Keratinocyte (primary cell): ENCODE measurements at regions not wholly inside any gene's neighbourhood (a gene's known extent, or its start where the extent isn't known, plus 50 kb on each side); places are given as distances from the start of the nearest gene placed in this dataset.

Experiments
- DNase-seq: peaks from one replicate; pipeline ENCODE4 v3.0.0-alpha.2; 2011; ENCODE audit warnings: low read depth, missing footprints, low spot score
- FAIRE-seq: peaks from 2 replicates; lab custom pipeline; 2011; peaks lifted over from hg19 to GRCh38; lab: Jason Lieb, UNC
- H2AFZ ChIP-seq: 2 replicates; pipeline ENCODE4 v1.6.0; 2012; ENCODE audit warnings: low read length, control low read depth, inconsistent platforms; ENCODE audit not compliant: control insufficient read depth
- H3K27ac ChIP-seq: 2 replicates; pipeline ENCODE4 v1.5.1; 2011; ENCODE audit warnings: low read length; ENCODE audit not compliant: control insufficient read depth, insufficient read depth
- H3K27me3 ChIP-seq: 3 replicates; pipeline ENCODE4 v1.6.0; 2011; ENCODE audit warnings: low read length; ENCODE audit not compliant: control insufficient read depth, insufficient read depth; ENCODE audit errors: extremely low read depth
- H3K36me3 ChIP-seq, 2 experiments: 2 replicates in 1 of 2; 3 replicates in 1 of 2; pipeline ENCODE4 v1.5.1; 2011; ENCODE audit warnings: low read length in 2 of 2, mild to moderate bottlenecking in 1 of 2; ENCODE audit not compliant: control insufficient read depth in 2 of 2, insufficient read depth in 2 of 2; ENCODE audit errors: extremely low read depth in 1 of 2
- H3K4me1 ChIP-seq: 3 replicates; pipeline ENCODE4 v1.5.1; 2011; ENCODE audit warnings: low read length; ENCODE audit not compliant: control insufficient read depth, insufficient read depth; ENCODE audit errors: extremely low read depth
- H3K4me2 ChIP-seq: 3 replicates; pipeline ENCODE4 v1.6.0; 2011; ENCODE audit warnings: low read depth, low read length; ENCODE audit not compliant: control insufficient read depth, insufficient read depth; ENCODE audit errors: extremely low read depth
- H3K4me3 ChIP-seq, 3 experiments: fragments of 200-600 bp in 1 of 3; sonication (generic) in 1 of 3; 2 replicates in 2 of 3; 3 replicates in 1 of 3; pipeline ENCODE4 v1.5.1; 2011 to 2016; ENCODE audit warnings: low read length in 3 of 3, mild to moderate bottlenecking in 3 of 3, control low read depth in 2 of 3, inconsistent platforms in 1 of 3, low read depth in 1 of 3, mixed read lengths in 1 of 3, mixed run types in 1 of 3, moderate library complexity in 1 of 3; ENCODE audit not compliant: control insufficient read depth in 2 of 3, insufficient read depth in 2 of 3; ENCODE audit errors: extremely low read depth in 1 of 3
- H3K79me2 ChIP-seq: 2 replicates; pipeline ENCODE4 v1.6.0; 2012; ENCODE audit warnings: low read length; ENCODE audit not compliant: control insufficient read depth, insufficient read depth
- H3K9ac ChIP-seq: 3 replicates; pipeline ENCODE4 v1.6.0; 2011; ENCODE audit warnings: low read length; ENCODE audit not compliant: control insufficient read depth, insufficient read depth; ENCODE audit errors: extremely low read depth
- H3K9me1 ChIP-seq: 3 replicates; pipeline ENCODE4 v1.6.0; 2011; ENCODE audit warnings: low read length; ENCODE audit not compliant: control insufficient read depth, insufficient read depth; ENCODE audit errors: extremely low read depth
- H3K9me3 ChIP-seq: 2 replicates; pipeline ENCODE4 v1.5.1; 2012; ENCODE audit warnings: low read depth, low read length; ENCODE audit not compliant: control insufficient read depth
- H4K20me1 ChIP-seq: 3 replicates; pipeline ENCODE4 v1.6.0; 2011; ENCODE audit warnings: low read length; ENCODE audit not compliant: control insufficient read depth, insufficient read depth; ENCODE audit errors: extremely low read depth
- EZH2 ChIP-seq: IDR thresholded peaks from one replicate; pipeline ENCODE4 v1.6.1; 2012; ENCODE audit warnings: inconsistent platforms, mild to moderate bottlenecking, low read length, moderate library complexity
- dilution Hi-C: fragments of 300-500 bp; cut with MboI; formaldehyde crosslinking; loops from one replicate; pipeline ENCODE4 v1.7.0; 2020; ENCODE audit warnings: low sequenced_read_pairs; ENCODE audit not compliant: extremely low pct_ligation_motif_present
- TF ChIP-seq, protein P1 (sequence below), 3 experiments: IDR thresholded peaks in 1 of 3; conservative IDR thresholded peaks in 1 of 3; optimal IDR thresholded peaks in 1 of 3; 2 replicates in 2 of 3; 3 replicates in 1 of 3; pipeline versions ENCODE3 to v1.5.1; 2011; ENCODE audit warnings: low read length in 3 of 3, mild to moderate bottlenecking in 3 of 3, moderate library complexity in 2 of 3, control low read depth in 1 of 3, inconsistent platforms in 1 of 3; ENCODE audit not compliant: insufficient read depth in 2 of 3; ENCODE audit errors: extremely low read depth in 1 of 3

DNA sequence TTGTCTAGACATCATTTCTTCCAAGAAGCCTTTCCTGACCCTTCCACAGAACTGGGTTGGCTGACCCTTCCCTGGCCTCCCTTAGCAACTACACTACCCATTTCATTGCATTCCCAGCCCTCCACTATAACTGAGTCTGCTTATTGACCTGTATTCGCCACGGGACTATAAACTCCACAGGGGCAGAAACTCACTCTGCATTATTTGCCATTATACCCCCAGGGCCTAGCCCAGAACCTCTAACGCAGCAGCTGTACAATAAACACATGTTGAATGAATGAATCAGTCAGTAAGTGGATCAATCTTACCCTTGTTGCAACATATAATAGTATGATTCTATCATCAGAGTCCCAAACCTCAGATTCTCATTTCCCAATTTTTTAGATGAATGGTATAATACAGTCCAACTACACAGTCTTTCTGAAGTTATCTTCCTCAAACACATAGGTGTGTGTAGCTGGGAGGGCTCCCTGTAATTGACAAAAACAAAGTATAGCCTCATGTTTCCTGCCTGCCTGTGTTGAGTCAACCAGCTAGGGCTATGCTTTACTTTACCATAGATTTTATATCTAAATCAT is 209.3 kb downstream of the CHIC2 start:
- no peaks in the 10 kb centered on the region for H4K20me1 ChIP-seq
- H3K9me1 ChIP-seq: no peaks in the 10 kb centered on the region
- H3K79me2 ChIP-seq: no peaks in the 10 kb centered on the region
- no peak overlapping the region for H3K4me2 ChIP-seq
- no peaks in the 10 kb centered on the region for H3K9me3 ChIP-seq
- no peak for TF ChIP-seq EZH2
- TF ChIP-seq, protein P1, sequence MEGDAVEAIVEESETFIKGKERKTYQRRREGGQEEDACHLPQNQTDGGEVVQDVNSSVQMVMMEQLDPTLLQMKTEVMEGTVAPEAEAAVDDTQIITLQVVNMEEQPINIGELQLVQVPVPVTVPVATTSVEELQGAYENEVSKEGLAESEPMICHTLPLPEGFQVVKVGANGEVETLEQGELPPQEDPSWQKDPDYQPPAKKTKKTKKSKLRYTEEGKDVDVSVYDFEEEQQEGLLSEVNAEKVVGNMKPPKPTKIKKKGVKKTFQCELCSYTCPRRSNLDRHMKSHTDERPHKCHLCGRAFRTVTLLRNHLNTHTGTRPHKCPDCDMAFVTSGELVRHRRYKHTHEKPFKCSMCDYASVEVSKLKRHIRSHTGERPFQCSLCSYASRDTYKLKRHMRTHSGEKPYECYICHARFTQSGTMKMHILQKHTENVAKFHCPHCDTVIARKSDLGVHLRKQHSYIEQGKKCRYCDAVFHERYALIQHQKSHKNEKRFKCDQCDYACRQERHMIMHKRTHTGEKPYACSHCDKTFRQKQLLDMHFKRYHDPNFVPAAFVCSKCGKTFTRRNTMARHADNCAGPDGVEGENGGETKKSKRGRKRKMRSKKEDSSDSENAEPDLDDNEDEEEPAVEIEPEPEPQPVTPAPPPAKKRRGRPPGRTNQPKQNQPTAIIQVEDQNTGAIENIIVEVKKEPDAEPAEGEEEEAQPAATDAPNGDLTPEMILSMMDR (optimal IDR thresholded peaks at IDR 0.05 in 1 of 3, IDR thresholded peaks at IDR 0.05 in 1 of 3, conservative IDR thresholded peaks at IDR 0.05 in 1 of 3; ENCODE audit: extremely low read depth in 1 of 3, insufficient read depth in 2 of 3, low read length in 3 of 3): no peak
- no peaks in the 10 kb centered on the region for H3K27me3 ChIP-seq
- H2AFZ ChIP-seq: no peak overlapping the region
- no peaks in the 10 kb centered on the region for H3K36me3 ChIP-seq
- no peak overlapping the region for H3K4me3 ChIP-seq
- dilution Hi-C loops: no loop called here
- no peak overlapping the region for H3K9ac ChIP-seq
- no peak for FAIRE-seq
- H3K4me1 ChIP-seq: no peaks in the 10 kb centered on the region
- DNase-seq: no peak
- no peak overlapping the region for H3K27ac ChIP-seq

DNA sequence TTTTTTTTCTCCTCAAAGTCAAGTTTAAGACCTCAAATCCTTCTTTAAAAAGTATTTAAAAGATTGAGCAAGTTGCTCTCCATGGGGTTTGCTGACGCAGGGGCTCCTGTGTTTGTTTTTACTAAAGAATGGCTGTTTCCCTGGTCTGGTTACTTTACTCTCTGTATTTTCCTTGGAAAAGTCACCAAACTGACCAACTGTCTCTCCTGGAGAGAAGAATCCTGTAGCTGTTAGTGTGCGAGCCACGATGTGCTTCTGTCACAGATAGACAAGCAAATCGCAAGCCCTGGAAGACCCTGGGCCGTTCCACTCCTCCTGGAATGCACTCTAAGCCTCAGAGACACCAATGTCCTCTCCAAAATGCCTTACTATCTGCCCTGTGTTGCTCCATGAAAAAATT is 212.1 kb downstream of the CHIC2 start:
- H3K27me3 ChIP-seq: no peaks in the 10 kb centered on the region
- H3K9ac ChIP-seq: no peak overlapping the region
- TF ChIP-seq EZH2: no peak
- TF ChIP-seq, protein P1 (optimal IDR thresholded peaks at IDR 0.05 in 1 of 3, IDR thresholded peaks at IDR 0.05 in 1 of 3, conservative IDR thresholded peaks at IDR 0.05 in 1 of 3; ENCODE audit: extremely low read depth in 1 of 3, insufficient read depth in 2 of 3, low read length in 3 of 3): no peak
- no peaks in the 10 kb centered on the region for H4K20me1 ChIP-seq
- no peaks in the 10 kb centered on the region for H3K4me1 ChIP-seq
- no peaks in the 10 kb centered on the region for H3K9me1 ChIP-seq
- H3K27ac ChIP-seq: no peak overlapping the region
- H3K9me3 ChIP-seq: no peaks in the 10 kb centered on the region
- no peak overlapping the region for H3K4me2 ChIP-seq
- H2AFZ ChIP-seq: no peak overlapping the region
- DNase-seq (no peak), FAIRE-seq (no peak)
- no peak overlapping the region for H3K4me3 ChIP-seq
- no peaks in the 10 kb centered on the region for H3K36me3 ChIP-seq
- dilution Hi-C loops: no loop called here
- H3K79me2 ChIP-seq: no peaks in the 10 kb centered on the region
